H9 (cell line): ENCODE measurements at regions not wholly inside any gene's neighbourhood (a gene's known extent, or its start where the extent isn't known, plus 50 kb on each side); places are given as distances from the start of the nearest gene placed in this dataset.

Experiments
- DNase-seq: peaks from one replicate; pipeline ENCODE4 v3.0.0-alpha.2; 2017
- H2AFZ ChIP-seq: one replicate; pipeline ENCODE4 v1.6.1; 2013; ENCODE audit warnings: mild to moderate bottlenecking, low read length, control low read depth, moderate library complexity
- H2AK5ac ChIP-seq: 2 replicates; pipeline ENCODE4 v1.6.1; 2013; ENCODE audit warnings: low read length, control low read depth, mixed read lengths; ENCODE audit not compliant: insufficient read length
- H2BK120ac ChIP-seq: one replicate; pipeline ENCODE4 v1.6.1; 2013; ENCODE audit warnings: low read depth, mild to moderate bottlenecking, low read length, control low read depth, inconsistent platforms; ENCODE audit not compliant: poor library complexity, severe bottlenecking
- H2BK12ac ChIP-seq: 2 replicates; pipeline ENCODE4 v1.6.1; 2013; ENCODE audit warnings: low read length, control low read depth, mixed read lengths, low read depth; ENCODE audit not compliant: insufficient read length
- H2BK15ac ChIP-seq: 2 replicates; pipeline ENCODE4 v1.6.1; 2013; ENCODE audit warnings: low read depth, low read length, control low read depth
- H2BK20ac ChIP-seq: one replicate; pipeline ENCODE4 v1.6.1; 2013; ENCODE audit warnings: low read depth, mild to moderate bottlenecking, low read length, control low read depth, inconsistent platforms; ENCODE audit not compliant: poor library complexity, severe bottlenecking
- H2BK5ac ChIP-seq: 2 replicates; pipeline ENCODE4 v1.6.1; 2013; ENCODE audit warnings: low read length, control low read depth, mixed read lengths; ENCODE audit not compliant: insufficient read length
- H3K14ac ChIP-seq: 2 replicates; pipeline ENCODE4 v1.6.1; 2013; ENCODE audit warnings: low read length, control low read depth; ENCODE audit not compliant: insufficient read depth
- H3K18ac ChIP-seq: 2 replicates; pipeline ENCODE4 v1.6.1; 2013; ENCODE audit warnings: low read depth, mild to moderate bottlenecking, mixed read lengths, low read length, control low read depth; ENCODE audit not compliant: insufficient read length
- H3K23ac ChIP-seq: 2 replicates; pipeline ENCODE4 v1.6.1; 2013; ENCODE audit warnings: low read length, control low read depth, mixed read lengths, low read depth; ENCODE audit not compliant: insufficient read length
- H3K23me2 ChIP-seq: 2 replicates; pipeline ENCODE4 v1.6.1; 2013; ENCODE audit warnings: low read depth, mild to moderate bottlenecking, mixed read lengths, low read length, control low read depth; ENCODE audit not compliant: insufficient read length, poor library complexity, severe bottlenecking
- H3K27ac ChIP-seq: 2 replicates; pipeline ENCODE4 v1.5.1; 2013; ENCODE audit warnings: low read length, control low read depth, mixed read lengths, low read depth; ENCODE audit not compliant: insufficient read length
- H3K27me3 ChIP-seq: 2 replicates; pipeline ENCODE4 v1.6.1; 2013; ENCODE audit warnings: low read length, control low read depth, inconsistent platforms; ENCODE audit not compliant: insufficient read depth
- H3K4ac ChIP-seq: 2 replicates; pipeline ENCODE4 v1.6.1; 2013; ENCODE audit warnings: low read depth, mild to moderate bottlenecking, control low read depth, inconsistent platforms, low read length, moderate library complexity
- H3K4me1 ChIP-seq: 2 replicates; pipeline ENCODE4 v1.6.1; 2013; ENCODE audit warnings: low read length, control low read depth, inconsistent platforms; ENCODE audit not compliant: insufficient read depth
- H3K4me2 ChIP-seq: 2 replicates; pipeline ENCODE4 v1.6.1; 2013; ENCODE audit warnings: low read length, control low read depth, mixed read lengths; ENCODE audit not compliant: insufficient read length, insufficient read depth
- H3K56ac ChIP-seq: 2 replicates; pipeline ENCODE4 v1.6.1; 2013; ENCODE audit warnings: low read depth, mild to moderate bottlenecking, mixed read lengths, low read length, control low read depth; ENCODE audit not compliant: insufficient read length
- H3K79me1 ChIP-seq: 2 replicates; pipeline ENCODE4 v1.6.1; 2013; ENCODE audit warnings: low read depth, mild to moderate bottlenecking, moderate library complexity, low read length, control low read depth, inconsistent platforms; ENCODE audit not compliant: insufficient read depth, poor library complexity, severe bottlenecking
- H3K79me2 ChIP-seq: 2 replicates; pipeline ENCODE4 v1.6.1; 2013; ENCODE audit warnings: low read length, control low read depth, inconsistent platforms; ENCODE audit not compliant: insufficient read depth
- H3K9ac ChIP-seq: 2 replicates; pipeline ENCODE4 v1.6.1; 2013; ENCODE audit warnings: low read length, control low read depth, mixed read lengths; ENCODE audit not compliant: insufficient read length; ENCODE audit errors: extremely low read depth
- H3K9me3 ChIP-seq: one replicate; pipeline ENCODE4 v1.6.1; 2013; ENCODE audit warnings: low read depth, low read length, inconsistent platforms; ENCODE audit not compliant: control insufficient read depth
- H3T11ph ChIP-seq: one replicate; pipeline ENCODE4 v1.6.1; 2013; ENCODE audit warnings: mild to moderate bottlenecking, low read length, control low read depth, inconsistent platforms
- H4K20me1 ChIP-seq: one replicate; pipeline ENCODE4 v1.6.1; 2013; ENCODE audit not compliant: control insufficient read depth, insufficient read length, insufficient read depth
- H4K5ac ChIP-seq: 2 replicates; pipeline ENCODE4 v1.6.1; 2013; ENCODE audit warnings: low read depth, mild to moderate bottlenecking, mixed read lengths, low read length, control low read depth; ENCODE audit not compliant: insufficient read length
- H4K8ac ChIP-seq: replicated peaks from 2 replicates; pipeline ENCODE4 v1.6.1; 2013; ENCODE audit warnings: low read length, control low read depth, mixed read lengths, low read depth; ENCODE audit not compliant: insufficient read length
- H4K91ac ChIP-seq: 2 replicates; pipeline ENCODE4 v1.6.1; 2013; ENCODE audit warnings: low read depth, mild to moderate bottlenecking, moderate library complexity, mixed read lengths, low read length, control low read depth; ENCODE audit not compliant: insufficient read length
- H3K27ac Mint-ChIP-seq, 3 experiments: 2 replicates in 2 of 3; 3 replicates in 1 of 3; pipeline ENCODE4 v1.8.0; 2020 to 2021; ENCODE audit warnings: mixed read lengths in 3 of 3, mild to moderate bottlenecking in 1 of 3, moderate library complexity in 1 of 3
- H3K27me3 Mint-ChIP-seq: 2 replicates; pipeline ENCODE4 v1.8.0; 2021; ENCODE audit warnings: low read depth, mild to moderate bottlenecking, moderate library complexity, mixed read lengths
- H3K36me3 Mint-ChIP-seq, 3 experiments: 2 replicates in 2 of 3; 3 replicates in 1 of 3; pipeline ENCODE4 v1.8.0; 2020 to 2021; ENCODE audit warnings: low read depth in 3 of 3, mixed read lengths in 3 of 3; ENCODE audit not compliant: insufficient read depth in 1 of 3
- H3K4me1 Mint-ChIP-seq, 2 experiments: 2 replicates each; pipeline ENCODE4 v1.8.0; 2020; ENCODE audit warnings: mixed read lengths in 2 of 2
- H3K4me3 Mint-ChIP-seq, 2 experiments: 2 replicates in 1 of 2; 3 replicates in 1 of 2; pipeline ENCODE4 v1.8.0; 2020 to 2021; ENCODE audit warnings: mild to moderate bottlenecking in 2 of 2, mixed read lengths in 2 of 2, moderate library complexity in 1 of 2
- H3K9me3 Mint-ChIP-seq, 2 experiments: 2 replicates in 1 of 2; 3 replicates in 1 of 2; pipeline ENCODE4 v1.8.0; 2020; ENCODE audit warnings: mild to moderate bottlenecking in 2 of 2, mixed read lengths in 2 of 2, moderate library complexity in 1 of 2
- WGBS: extraction: QIAGEN DNeasy Blood & Tissue Kit; methylation state at CpG from one replicate; pipeline ENCODE4 v1.1.7; 2013; ENCODE audit warnings: missing lambda C conversion rate, low lambda C conversion rate, mixed read lengths; ENCODE audit not compliant: insufficient read length; ENCODE audit errors: extremely low coverage; 5-methylcytosine and 5-hydroxymethylcytosine counted together
- TF ChIP-seq, protein P1 (sequence below): fragments of 200-600 bp; sonication (generic); conservative IDR thresholded peaks from 3 replicates; pipeline ENCODE4 v1.8.0; 2021; ENCODE audit warnings: antibody characterized with exemption, mild to moderate bottlenecking

DNA sequence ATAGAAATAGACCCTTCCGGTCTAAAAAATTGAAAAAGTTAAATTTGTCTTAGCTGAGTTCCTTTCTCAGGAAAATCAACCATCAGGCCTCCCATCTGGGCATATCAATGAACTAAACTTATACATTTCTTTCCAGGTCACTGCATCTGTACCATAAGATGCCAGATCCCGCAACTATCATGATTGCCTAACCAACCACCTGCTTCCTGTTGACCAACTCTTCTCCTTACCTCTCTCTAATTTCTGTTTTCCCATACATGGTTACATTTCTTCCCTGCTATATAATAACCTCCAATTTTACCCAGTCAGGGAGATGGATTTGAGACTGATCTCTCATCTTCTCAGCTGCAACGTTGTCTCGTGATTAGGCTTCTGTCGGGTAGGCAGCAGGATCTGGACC is 228.7 kb downstream of the FSIP2 start:
- Histone ChIP-seq H3K14ac (no peak overlapping the region), H3K18ac (no peak overlapping the region), H2BK15ac (no peak overlapping the region), H2BK120ac (no peak overlapping the region), H2BK20ac (no peak overlapping the region), H2AK5ac (no peak overlapping the region), H3K27ac (no peak overlapping the region), H3T11ph (no peak overlapping the region), H4K8ac (no peak overlapping the region), H3K4ac (no peak overlapping the region), H4K91ac (no peak overlapping the region), H3K27me3 (no peaks in the 10 kb centered on the region), H3K9ac (no peak overlapping the region), H4K20me1 (no peaks in the 10 kb centered on the region), H3K23ac (no peak overlapping the region), H4K5ac (no peak overlapping the region), H3K9me3 (no peaks in the 10 kb centered on the region), H3K4me2 (no peak overlapping the region), H3K79me1 (no peaks in the 10 kb centered on the region), H3K79me2 (no peaks in the 10 kb centered on the region), H2BK12ac (no peak overlapping the region), H3K4me1 (no peaks in the 10 kb centered on the region), H2BK5ac (no peak overlapping the region), H3K23me2 (no peaks in the 10 kb centered on the region), H3K56ac (no peak overlapping the region), H2AFZ (no peak overlapping the region)
- WGBS: no CpG with 5 or more reads among the region's 5 CpGs
- TF ChIP-seq, protein P1, sequence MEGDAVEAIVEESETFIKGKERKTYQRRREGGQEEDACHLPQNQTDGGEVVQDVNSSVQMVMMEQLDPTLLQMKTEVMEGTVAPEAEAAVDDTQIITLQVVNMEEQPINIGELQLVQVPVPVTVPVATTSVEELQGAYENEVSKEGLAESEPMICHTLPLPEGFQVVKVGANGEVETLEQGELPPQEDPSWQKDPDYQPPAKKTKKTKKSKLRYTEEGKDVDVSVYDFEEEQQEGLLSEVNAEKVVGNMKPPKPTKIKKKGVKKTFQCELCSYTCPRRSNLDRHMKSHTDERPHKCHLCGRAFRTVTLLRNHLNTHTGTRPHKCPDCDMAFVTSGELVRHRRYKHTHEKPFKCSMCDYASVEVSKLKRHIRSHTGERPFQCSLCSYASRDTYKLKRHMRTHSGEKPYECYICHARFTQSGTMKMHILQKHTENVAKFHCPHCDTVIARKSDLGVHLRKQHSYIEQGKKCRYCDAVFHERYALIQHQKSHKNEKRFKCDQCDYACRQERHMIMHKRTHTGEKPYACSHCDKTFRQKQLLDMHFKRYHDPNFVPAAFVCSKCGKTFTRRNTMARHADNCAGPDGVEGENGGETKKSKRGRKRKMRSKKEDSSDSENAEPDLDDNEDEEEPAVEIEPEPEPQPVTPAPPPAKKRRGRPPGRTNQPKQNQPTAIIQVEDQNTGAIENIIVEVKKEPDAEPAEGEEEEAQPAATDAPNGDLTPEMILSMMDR: no peak
- peaks cover 1 to 3% of the 10 kb centered on the region in 2 experiments for H3K9me3 Mint-ChIP-seq
- no peak for DNase-seq
- H3K36me3 Mint-ChIP-seq: peaks cover under 1 to 5% (median under 1%) of the 10 kb centered on the region in 3 experiments; a peak in 5 of 7 replicates
- H3K27ac Mint-ChIP-seq: no peak overlapping the region
- H3K4me3 Mint-ChIP-seq: no peak overlapping the region
- peaks cover 0 to 8% of the 10 kb centered on the region in 2 experiments; a peak in 2 of 4 replicates for H3K4me1 Mint-ChIP-seq
- no peaks in the 10 kb centered on the region for H3K27me3 Mint-ChIP-seq
